Parathyroid adenoma (tissue), 2 donors: ENCODE measurements at regions not wholly inside any gene's neighbourhood (a gene's known extent, or its start where the extent isn't known, plus 50 kb on each side); places are given as distances from the start of the nearest gene placed in this dataset.

ENCODE experiments used
- H2AFZ ChIP-seq: fragments of 300-600 bp; sonication (generic); one replicate; pipeline ENCODE4 v1.7.0; 2017; ENCODE audit warnings: antibody characterized with exemption, mild to moderate bottlenecking
- H3K27ac ChIP-seq: fragments of 300-600 bp; sonication (generic); one replicate; pipeline ENCODE4 v1.7.0; 2017
- H3K27me3 ChIP-seq: fragments of 300-600 bp; sonication (generic); one replicate; pipeline ENCODE4 v1.7.0; 2017; ENCODE audit warnings: low read length; ENCODE audit not compliant: control insufficient read depth, insufficient read depth
- H3K36me3 ChIP-seq: fragments of 300-600 bp; sonication (generic); one replicate; pipeline ENCODE4 v1.7.0; 2017; ENCODE audit warnings: low read length; ENCODE audit not compliant: control insufficient read depth, insufficient read depth
- H3K4me1 ChIP-seq: fragments of 300-600 bp; sonication (generic); one replicate; pipeline ENCODE4 v1.7.0; 2017; ENCODE audit warnings: control low read depth
- H3K4me2 ChIP-seq: fragments of 300-600 bp; sonication (generic); one replicate; pipeline ENCODE4 v1.7.0; 2017; ENCODE audit warnings: low read length
- H3K4me3 ChIP-seq: fragments of 300-600 bp; sonication (generic); one replicate; pipeline ENCODE4 v1.7.0; 2017; ENCODE audit warnings: low read depth, low read length
- H3K79me2 ChIP-seq: fragments of 300-600 bp; sonication (generic); one replicate; pipeline ENCODE4 v1.7.0; 2017; ENCODE audit warnings: control low read depth
- H3K9ac ChIP-seq: fragments of 300-600 bp; sonication (generic); one replicate; pipeline ENCODE4 v1.7.0; 2017; ENCODE audit warnings: mild to moderate bottlenecking
- H3K9me3 ChIP-seq: fragments of 300-600 bp; sonication (generic); one replicate; pipeline ENCODE4 v1.7.0; 2017; ENCODE audit warnings: low read length; ENCODE audit not compliant: control insufficient read depth
- TF ChIP-seq, protein P1 (sequence below): fragments of 300-600 bp; sonication (generic); IDR thresholded peaks from one replicate; pipeline ENCODE4 v1.7.0; 2017; ENCODE audit warnings: antibody characterized with exemption, mild to moderate bottlenecking
- donor health status: primary hyperparathyroidism.

GRCh38 chr15:37652646-37653417 lies 281.6 kb upstream of the TMCO5A start:
- TF ChIP-seq, protein P1, sequence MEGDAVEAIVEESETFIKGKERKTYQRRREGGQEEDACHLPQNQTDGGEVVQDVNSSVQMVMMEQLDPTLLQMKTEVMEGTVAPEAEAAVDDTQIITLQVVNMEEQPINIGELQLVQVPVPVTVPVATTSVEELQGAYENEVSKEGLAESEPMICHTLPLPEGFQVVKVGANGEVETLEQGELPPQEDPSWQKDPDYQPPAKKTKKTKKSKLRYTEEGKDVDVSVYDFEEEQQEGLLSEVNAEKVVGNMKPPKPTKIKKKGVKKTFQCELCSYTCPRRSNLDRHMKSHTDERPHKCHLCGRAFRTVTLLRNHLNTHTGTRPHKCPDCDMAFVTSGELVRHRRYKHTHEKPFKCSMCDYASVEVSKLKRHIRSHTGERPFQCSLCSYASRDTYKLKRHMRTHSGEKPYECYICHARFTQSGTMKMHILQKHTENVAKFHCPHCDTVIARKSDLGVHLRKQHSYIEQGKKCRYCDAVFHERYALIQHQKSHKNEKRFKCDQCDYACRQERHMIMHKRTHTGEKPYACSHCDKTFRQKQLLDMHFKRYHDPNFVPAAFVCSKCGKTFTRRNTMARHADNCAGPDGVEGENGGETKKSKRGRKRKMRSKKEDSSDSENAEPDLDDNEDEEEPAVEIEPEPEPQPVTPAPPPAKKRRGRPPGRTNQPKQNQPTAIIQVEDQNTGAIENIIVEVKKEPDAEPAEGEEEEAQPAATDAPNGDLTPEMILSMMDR: no peak
- H3K9ac ChIP-seq: no peak overlapping the region
- no peaks in the 10 kb centered on the region for H3K9me3 ChIP-seq
- no peaks in the 10 kb centered on the region for H3K36me3 ChIP-seq
- H3K27ac ChIP-seq: no peak overlapping the region
- no peaks in the 10 kb centered on the region for H3K79me2 ChIP-seq
- H3K4me2 ChIP-seq: no peak overlapping the region
- no peaks in the 10 kb centered on the region for H3K27me3 ChIP-seq
- H3K4me3 ChIP-seq: no peak overlapping the region
- no peaks in the 10 kb centered on the region for H3K4me1 ChIP-seq
- H2AFZ ChIP-seq: no peak overlapping the region

GRCh38 chr15:37678124-37678523 lies 256.3 kb upstream of the TMCO5A start:
- H3K9me3 ChIP-seq: no peaks in the 10 kb centered on the region
- TF ChIP-seq, protein P1: no peak
- H3K36me3 ChIP-seq: no peaks in the 10 kb centered on the region
- H3K4me3 ChIP-seq: no peak overlapping the region
- H3K9ac ChIP-seq: no peak overlapping the region
- H3K79me2 ChIP-seq: no peaks in the 10 kb centered on the region
- no peak overlapping the region for H2AFZ ChIP-seq
- no peaks in the 10 kb centered on the region for H3K4me1 ChIP-seq
- H3K27ac ChIP-seq: no peak overlapping the region
- no peak overlapping the region for H3K4me2 ChIP-seq
- H3K27me3 ChIP-seq: no peaks in the 10 kb centered on the region

GRCh38 chr15:37679627-37680026 lies 254.8 kb upstream of the TMCO5A start:
- Histone ChIP-seq H2AFZ (no peak overlapping the region), H3K9ac (no peak overlapping the region), H3K27ac (no peak overlapping the region), H3K27me3 (no peaks in the 10 kb centered on the region), H3K79me2 (no peaks in the 10 kb centered on the region), H3K4me1 (no peaks in the 10 kb centered on the region), H3K4me3 (no peak overlapping the region), H3K9me3 (no peaks in the 10 kb centered on the region), H3K36me3 (no peaks in the 10 kb centered on the region), H3K4me2 (no peak overlapping the region)
- TF ChIP-seq, protein P1: no peak

DNA sequence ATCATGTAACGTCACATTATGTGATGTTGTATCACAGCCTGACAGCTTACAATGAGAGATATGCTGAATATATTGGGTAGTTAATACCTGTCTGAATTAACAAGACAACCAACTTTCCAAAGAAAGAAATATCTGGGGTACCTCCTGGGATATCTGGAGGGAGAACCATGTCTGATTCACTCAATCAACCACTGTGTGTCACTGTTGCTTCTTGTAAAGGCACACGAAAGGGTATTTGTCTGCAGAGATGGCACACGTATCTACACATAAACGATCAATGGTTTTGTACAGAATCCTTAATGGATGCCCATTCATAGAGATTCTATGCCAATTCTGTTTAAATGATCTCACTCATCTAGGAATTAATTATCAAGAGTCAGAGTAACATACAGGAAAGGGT lies 252.1 kb upstream of the TMCO5A start:
- H3K27ac ChIP-seq: no peak overlapping the region
- H3K27me3 ChIP-seq: no peaks in the 10 kb centered on the region
- TF ChIP-seq, protein P1: no peak
- no peak overlapping the region for H3K4me2 ChIP-seq
- H3K4me1 ChIP-seq: no peaks in the 10 kb centered on the region
- H3K79me2 ChIP-seq: no peaks in the 10 kb centered on the region
- no peak overlapping the region for H3K9ac ChIP-seq
- H3K9me3 ChIP-seq: no peaks in the 10 kb centered on the region
- H2AFZ ChIP-seq: no peak overlapping the region
- no peaks in the 10 kb centered on the region for H3K36me3 ChIP-seq
- H3K4me3 ChIP-seq: no peak overlapping the region

DNA sequence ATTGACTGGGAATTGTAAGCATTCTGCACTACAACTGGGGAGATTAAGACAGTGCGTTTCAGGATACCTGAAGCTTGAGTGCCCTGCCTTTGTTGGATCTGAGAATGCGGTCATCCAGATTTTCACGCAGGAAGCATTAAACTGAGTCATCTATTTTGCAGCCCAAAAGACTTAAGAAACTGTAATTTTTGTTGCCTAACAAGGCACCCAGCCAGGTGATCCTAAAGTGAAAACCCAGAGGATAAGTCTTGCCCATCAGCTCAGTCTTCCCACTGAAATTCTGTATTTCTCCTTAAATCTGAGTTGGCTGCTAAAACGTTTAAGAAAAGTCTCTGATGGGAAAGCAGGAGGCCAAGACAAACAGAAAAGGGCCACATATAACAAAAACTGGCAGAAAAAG lies 242.5 kb upstream of the TMCO5A start:
- no peaks in the 10 kb centered on the region for H3K4me1 ChIP-seq
- no peaks in the 10 kb centered on the region for H3K27me3 ChIP-seq
- H3K9me3 ChIP-seq: no peaks in the 10 kb centered on the region
- H3K27ac ChIP-seq: no peak overlapping the region
- H3K79me2 ChIP-seq: no peaks in the 10 kb centered on the region
- H3K4me3 ChIP-seq: no peak overlapping the region
- no peak overlapping the region for H2AFZ ChIP-seq
- H3K9ac ChIP-seq: no peak overlapping the region
- H3K4me2 ChIP-seq: no peak overlapping the region
- TF ChIP-seq, protein P1: no peak
- H3K36me3 ChIP-seq: no peaks in the 10 kb centered on the region
